HG02852 (cell line): ENCODE measurements at regions not wholly inside any gene's neighbourhood (a gene's known extent, or its start where the extent isn't known, plus 50 kb on each side); places are given as distances from the start of the nearest gene placed in this dataset.
"Not testable (repeated sequence)": the region's sequence is repeated elsewhere in the genome, so short reads cannot be mapped to it uniquely, and the experiment has no call there.

ENCODE experiments used
- ATAC-seq: cut with Tn5 transposase; IDR thresholded peaks from one replicate; pipeline ENCODE4 v1.9.1; 2021; ENCODE audit warnings: mild to moderate bottlenecking, moderate library complexity; ENCODE audit not compliant: unreplicated experiment

DNA sequence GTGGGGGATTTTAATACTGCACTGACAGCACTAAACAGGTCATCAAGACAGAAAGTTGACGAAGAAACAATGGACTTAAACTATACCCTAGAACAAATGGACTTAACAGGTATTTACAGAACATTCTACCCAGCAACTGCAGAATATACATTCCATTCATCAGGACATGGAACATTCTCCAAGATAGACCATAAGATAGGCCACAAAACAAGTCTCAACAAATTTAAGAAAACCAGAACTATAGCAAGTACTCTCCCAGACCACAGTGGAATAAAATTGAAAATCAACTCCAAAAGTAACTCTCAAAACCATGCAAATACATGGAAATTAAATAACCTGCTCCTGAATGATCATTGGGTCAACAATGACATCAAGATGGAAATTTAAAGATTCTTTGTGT, 218.3 kb downstream of the SYK start:
- ATAC-seq = not testable (repeated sequence)

- not testable (repeated sequence) for ATAC-seq
Measured at GRCh38 chr9:91021656-91022055, 220.0 kb downstream of the SYK start.

DNA sequence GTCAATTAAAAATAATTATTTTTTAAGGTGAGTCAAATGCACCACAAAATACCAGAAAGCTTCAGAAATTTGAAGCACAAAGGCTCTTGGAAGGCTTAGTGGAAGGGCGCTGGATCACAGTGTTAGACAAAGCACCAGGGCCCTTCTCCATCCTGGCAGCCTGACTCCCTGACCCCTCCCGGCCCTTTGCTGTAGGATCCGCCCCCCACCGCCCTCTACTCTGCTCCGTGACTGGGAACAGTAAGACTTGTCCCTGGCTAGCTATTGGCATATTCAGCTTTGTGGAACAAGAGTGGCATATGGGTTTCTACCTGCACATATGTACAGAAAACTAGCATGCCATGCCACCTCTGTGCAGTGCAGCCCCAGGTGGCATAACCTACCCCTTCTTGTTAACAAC, 222.1 kb downstream of the SYK start:
- ATAC-seq = no peak

DNA sequence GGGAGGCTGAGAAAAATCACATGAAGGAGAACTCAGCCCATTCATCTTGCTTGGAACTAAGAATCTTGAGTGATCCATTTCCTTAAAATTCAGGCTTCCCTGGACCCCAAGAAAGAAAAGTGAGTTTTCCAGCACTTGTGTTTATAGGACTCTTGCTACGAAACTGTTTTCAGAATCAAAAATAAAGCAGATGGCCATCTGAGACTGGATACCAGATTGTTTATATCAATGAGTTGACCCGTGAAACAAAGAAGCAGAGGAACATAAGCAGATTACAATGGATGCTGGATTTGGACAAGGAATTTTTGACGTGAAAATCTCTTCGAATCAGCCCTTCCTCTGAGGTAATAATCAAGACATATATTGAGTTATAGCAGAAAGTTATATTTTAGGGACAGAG, 223.2 kb downstream of the SYK start:
- no peak for ATAC-seq

DNA sequence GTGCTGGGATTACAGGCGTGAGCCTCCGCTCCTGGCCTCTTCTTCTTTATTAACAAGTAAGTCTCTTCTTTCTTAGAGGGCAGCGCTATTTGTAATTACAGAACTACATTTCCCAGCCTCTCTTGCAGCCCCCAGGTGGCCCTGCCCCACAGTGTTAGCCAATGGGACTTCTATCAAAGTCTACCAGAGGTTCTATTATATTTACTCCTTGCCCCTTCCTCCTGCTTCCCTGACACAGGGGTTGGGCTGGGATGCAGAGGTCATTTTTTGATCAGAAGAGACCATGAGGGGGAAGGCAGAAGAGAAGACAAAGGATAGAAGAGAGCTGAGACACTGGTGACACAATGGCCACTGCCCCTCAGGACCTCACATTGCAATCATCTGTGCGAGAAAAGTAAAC, 224.2 kb downstream of the SYK start:
- ATAC-seq = no peak

GRCh38 chr9:91026266-91026665, 224.6 kb downstream of the SYK start:
- no peak for ATAC-seq

DNA sequence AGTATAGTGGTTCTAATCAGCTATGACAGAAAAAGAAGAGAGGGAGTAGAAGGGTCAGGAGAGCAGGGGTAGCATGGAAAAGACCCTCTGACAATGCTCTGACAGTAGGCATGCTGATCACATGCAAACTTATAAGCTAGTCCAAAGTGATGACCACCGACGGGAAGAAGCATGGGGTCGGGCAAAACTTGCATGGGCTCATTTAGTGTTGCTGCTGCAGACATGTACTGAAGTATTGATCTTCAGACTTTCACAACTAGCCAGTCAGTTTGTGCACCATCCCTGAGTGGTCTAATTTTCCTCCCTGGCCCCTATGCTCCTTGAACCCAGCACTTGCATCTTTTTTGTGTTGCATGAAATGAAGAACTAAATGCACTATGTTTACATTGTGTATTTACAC, 225.4 kb downstream of the SYK start:
- no peak for ATAC-seq

GRCh38 chr9:91028166-91028827, 226.7 kb downstream of the SYK start:
- no peak for ATAC-seq

- ATAC-seq = no peak
Measured at GRCh38 chr9:91029650-91030361, 228.2 kb downstream of the SYK start.

- ATAC-seq = no peak
Measured at GRCh38 chr9:91032121-91032531, 230.5 kb downstream of the SYK start.

DNA sequence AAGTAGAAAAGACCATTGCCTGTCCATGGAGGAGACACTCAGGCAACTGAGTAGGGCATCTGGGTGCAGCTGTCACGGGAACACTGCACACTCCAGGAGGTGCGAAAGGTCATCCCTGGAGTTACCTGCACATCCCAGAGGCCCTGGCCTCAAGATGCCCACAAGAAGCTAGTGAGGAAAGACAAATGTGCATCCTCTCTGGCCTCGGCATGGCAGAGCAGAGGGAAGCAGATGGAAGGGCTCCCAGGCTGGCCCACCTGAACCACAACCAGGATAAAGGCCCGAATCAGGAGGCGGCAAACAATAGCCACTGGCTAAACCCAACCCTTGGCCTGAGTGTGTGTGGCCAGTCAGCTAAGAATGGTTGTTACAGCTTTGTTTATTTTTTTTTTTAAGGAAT, 231.7 kb downstream of the SYK start:
- ATAC-seq = no peak

GRCh38 chr9:91033797-91034196, 232.2 kb downstream of the SYK start:
- ATAC-seq = no peak

DNA sequence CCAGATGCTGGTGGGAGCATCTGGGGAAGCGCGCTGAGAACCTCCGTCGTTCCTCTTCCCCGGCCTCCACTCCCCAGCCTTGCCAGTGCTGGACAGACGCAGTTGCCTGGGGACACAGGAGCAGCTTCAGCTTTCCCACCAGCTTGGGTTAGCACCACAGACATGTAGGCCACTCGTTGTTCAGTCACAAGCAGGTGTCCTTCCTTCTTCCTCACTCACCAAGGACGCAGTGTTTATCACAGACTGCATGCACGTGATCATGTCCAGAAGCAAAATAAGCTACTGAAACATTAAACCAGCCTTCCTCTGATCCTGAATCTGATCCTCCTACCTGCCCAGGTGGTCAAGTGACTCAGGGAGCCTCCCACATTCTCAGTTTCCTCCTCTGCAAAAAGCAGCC, 232.9 kb downstream of the SYK start:
- ATAC-seq = no peak

- no peak for ATAC-seq
Measured at GRCh38 chr9:91034976-91035824, 233.6 kb downstream of the SYK start.

- no peak for ATAC-seq
Measured at GRCh38 chr9:91035825-91036208, 234.2 kb downstream of the SYK start.

- ATAC-seq = no peak
Measured at GRCh38 chr9:91036356-91036755, 234.7 kb downstream of the SYK start.

DNA sequence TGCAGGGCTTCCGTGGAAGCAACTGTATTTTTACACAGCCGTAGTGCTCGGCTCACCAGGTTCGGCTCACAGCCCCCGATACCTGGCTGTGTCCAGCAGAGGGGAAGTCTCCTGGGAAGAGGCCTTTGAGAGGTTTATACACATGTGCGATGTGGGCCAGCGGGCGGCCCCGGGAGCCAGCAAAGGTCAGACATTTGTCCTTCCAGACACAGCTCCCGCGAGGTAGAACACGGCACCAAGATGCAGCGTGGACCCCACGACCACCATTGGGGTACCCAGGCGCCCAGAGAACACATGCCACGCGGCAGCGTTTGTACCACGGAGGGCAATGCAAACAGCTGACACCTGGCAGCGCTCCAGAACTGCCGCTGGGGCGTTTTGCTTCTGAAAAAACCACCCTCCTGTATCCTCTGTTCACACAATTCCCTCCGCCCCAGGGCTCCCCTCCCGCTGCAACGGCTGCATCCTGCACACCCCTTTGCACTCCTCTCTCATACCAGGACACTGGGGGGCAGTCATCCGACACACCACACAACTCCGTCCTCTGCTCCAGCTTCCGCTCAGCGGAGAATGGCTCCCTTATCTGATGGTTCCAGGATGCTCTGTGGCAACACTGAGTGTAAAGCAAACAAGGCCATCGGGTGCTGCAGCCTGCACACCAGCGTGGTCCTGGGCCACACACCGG, 235.3 kb downstream of the SYK start:
- no peak for ATAC-seq

- no peak for ATAC-seq
Measured at GRCh38 chr9:91037511-91038482, 236.2 kb downstream of the SYK start.

DNA sequence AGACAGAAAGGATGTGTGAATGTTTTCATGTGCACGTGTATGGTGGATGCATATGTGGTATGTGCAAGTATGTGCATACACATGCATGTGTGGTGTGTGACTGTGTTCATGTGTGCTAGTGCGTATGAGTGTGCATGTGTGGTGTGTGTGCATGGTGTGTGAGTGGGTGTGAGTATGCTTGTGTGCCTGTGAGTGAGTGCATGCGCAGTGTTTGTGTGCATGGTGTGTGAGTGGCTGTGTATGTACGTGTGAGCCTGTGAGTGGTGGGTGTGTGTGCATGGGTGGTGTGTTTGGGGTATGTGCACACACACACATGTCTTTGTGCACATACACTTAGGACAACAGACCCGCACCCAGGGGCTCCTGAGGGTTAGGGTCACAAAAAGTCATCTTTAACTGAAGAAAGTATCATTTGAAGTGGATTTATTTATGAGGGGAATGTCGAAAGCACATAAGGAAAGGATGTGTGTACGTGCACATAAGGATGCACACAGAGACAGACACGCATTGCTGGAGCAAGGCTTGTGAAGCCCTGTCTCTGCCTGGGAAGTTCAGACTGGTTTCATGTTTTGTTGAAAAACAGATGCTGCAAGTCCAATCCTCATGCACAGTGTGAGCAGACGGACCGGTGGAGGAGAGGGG, 237.0 kb downstream of the SYK start:
- no peak for ATAC-seq
